ENCODE measurements at regions not wholly inside any gene's neighbourhood (a gene's known extent, or its start where the extent isn't known, plus 50 kb on each side); places are given as distances from the start of the nearest gene placed in this dataset.

DNA sequence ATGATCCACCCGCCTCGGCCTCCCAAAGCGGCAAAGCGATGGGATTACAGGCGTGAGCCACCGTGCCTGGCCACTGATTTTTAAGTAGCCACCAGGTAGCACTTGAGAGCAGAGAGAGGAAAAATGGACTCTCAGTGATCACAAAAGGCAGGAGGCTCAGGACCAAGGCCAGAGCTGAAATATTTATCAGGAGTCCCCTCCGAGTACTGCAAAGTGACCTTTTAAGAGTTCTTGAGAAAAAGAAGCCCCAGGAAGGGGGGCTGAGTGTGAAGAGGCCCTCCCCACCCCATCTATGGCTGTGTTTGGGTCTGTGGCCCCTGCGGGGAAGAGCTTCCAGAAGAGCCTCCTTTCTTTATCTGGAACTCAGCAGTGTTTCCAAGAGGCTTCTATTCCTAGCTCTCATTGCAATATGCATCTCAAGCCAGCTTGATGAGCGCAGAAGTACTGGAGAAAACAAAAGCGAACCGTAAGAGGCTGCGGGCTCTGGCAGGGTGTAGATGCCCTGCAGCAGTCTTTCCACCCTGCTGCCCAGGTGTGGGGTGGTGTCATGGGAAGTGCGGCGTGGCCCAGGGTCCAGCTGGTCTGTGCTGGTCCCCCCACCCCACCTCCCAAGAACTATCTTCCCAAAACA is 75.5 kb upstream of the CDK20 start:
- TF ChIP-seq, protein P1, sequence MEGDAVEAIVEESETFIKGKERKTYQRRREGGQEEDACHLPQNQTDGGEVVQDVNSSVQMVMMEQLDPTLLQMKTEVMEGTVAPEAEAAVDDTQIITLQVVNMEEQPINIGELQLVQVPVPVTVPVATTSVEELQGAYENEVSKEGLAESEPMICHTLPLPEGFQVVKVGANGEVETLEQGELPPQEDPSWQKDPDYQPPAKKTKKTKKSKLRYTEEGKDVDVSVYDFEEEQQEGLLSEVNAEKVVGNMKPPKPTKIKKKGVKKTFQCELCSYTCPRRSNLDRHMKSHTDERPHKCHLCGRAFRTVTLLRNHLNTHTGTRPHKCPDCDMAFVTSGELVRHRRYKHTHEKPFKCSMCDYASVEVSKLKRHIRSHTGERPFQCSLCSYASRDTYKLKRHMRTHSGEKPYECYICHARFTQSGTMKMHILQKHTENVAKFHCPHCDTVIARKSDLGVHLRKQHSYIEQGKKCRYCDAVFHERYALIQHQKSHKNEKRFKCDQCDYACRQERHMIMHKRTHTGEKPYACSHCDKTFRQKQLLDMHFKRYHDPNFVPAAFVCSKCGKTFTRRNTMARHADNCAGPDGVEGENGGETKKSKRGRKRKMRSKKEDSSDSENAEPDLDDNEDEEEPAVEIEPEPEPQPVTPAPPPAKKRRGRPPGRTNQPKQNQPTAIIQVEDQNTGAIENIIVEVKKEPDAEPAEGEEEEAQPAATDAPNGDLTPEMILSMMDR (IDR thresholded peaks at IDR 0.05), result no peak
- DNase-seq, result no peak
- Mint-ChIP-seq H3K27ac (no peak overlapping the region), H3K9me3 (peaks cover 16% of the 10 kb centered on the region; the same call in 1 of the 2 replicates), H3K4me3 (peak overlapping the region; percentile 75), H3K27me3 (ENCODE audit: insufficient read depth) (peaks cover 9% of the 10 kb centered on the region; the same call in 1 of the 2 replicates), H3K4me1 (ENCODE audit: low read depth) (no peaks in the 10 kb centered on the region), H3K36me3 (ENCODE audit: low read depth) (0 out of 2 replicates have a peak, but pooled peaks cover 3% of the 10 kb centered on the region)

DNA sequence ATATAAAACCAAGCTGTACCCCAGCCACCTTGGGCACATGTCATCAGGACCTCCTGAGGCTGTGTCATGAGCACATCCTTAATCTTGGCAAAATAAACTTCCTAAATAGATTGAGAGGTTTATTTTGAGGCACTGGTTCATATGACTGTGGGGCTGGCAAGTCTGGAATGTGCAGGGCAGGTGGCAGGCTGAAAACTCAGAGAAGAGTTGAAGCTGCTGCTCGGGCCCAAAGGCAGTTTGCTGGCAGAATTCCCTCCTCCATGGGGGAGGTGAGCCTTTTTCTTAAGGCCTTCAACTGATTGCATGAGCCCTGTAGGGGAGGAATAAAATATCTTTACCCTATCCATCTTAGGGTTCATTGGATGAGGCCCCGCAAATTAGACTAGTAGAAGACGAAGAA is 72.2 kb upstream of the CDK20 start:
- H3K27me3 Mint-ChIP-seq (ENCODE audit: insufficient read depth), result peaks cover 4% of the 10 kb centered on the region; the same call in 1 of the 2 replicates
- no peak overlapping the region for H3K4me3 Mint-ChIP-seq
- no peak overlapping the region for H3K27ac Mint-ChIP-seq
- peaks cover 9% of the 10 kb centered on the region; the same call in 1 of the 2 replicates for H3K36me3 Mint-ChIP-seq (ENCODE audit: low read depth)
- TF ChIP-seq, protein P1 (IDR thresholded peaks at IDR 0.05), result no peak
- peaks cover 27% of the 10 kb centered on the region for H3K9me3 Mint-ChIP-seq
- H3K4me1 Mint-ChIP-seq (ENCODE audit: low read depth), result no peaks in the 10 kb centered on the region
- DNase-seq, result no peak

DNA sequence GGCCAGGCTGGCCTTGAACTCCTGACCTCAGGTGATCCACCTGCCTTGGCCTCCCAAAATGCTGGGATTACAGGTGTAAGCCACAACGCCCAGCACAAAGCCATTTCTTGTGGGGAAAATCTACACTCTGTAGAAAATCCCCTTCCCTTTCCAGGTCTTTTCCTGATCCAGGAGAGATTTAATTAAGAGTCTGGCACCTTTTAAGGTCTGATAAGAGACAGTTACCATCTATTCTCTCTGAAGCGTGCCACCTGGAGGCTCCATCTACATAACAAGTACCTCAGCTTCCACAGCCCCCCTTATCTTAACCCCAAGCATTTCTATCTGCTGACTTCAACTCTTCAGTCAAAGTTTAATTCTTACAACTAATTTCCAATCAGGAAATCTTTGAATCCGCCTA is 71.4 kb upstream of the CDK20 start:
- no peaks in the 10 kb centered on the region; the same call in 1 of the 2 replicates for H3K27me3 Mint-ChIP-seq (ENCODE audit: insufficient read depth)
- peaks cover 27% of the 10 kb centered on the region for H3K9me3 Mint-ChIP-seq
- peaks cover 9% of the 10 kb centered on the region; the same call in 1 of the 2 replicates for H3K36me3 Mint-ChIP-seq (ENCODE audit: low read depth)
- no peak overlapping the region for H3K27ac Mint-ChIP-seq
- H3K4me1 Mint-ChIP-seq (ENCODE audit: low read depth), result no peaks in the 10 kb centered on the region
- TF ChIP-seq, protein P1 (IDR thresholded peaks at IDR 0.05), result no peak
- DNase-seq, result no peak
- H3K4me3 Mint-ChIP-seq, result no peak overlapping the region

DNA sequence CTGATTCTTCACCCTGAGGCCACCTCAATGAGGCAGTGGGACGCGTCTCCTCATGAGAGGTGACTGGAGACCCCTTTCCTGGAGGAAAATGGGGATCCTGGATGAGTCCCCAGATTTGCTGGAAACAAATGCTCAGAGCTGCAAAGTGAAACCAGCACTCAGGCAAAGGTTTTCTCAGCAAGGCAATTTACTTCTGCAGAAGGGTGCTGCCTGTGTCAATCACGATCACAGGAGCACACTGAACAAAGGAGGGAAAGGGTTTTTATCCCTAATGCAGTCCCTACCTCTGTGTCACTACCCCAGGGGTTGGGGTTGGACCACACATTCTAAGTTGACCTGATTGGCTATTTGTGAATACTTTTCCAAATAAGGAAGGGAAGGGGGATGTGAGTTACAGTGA is 69.9 kb upstream of the CDK20 start:
- no peak overlapping the region for H3K4me3 Mint-ChIP-seq
- H3K27ac Mint-ChIP-seq, result no peak overlapping the region
- TF ChIP-seq, protein P1 (IDR thresholded peaks at IDR 0.05), result no peak
- H3K36me3 Mint-ChIP-seq (ENCODE audit: low read depth), result peaks cover 9% of the 10 kb centered on the region; the same call in 1 of the 2 replicates
- no peaks in the 10 kb centered on the region; the same call in 1 of the 2 replicates for H3K27me3 Mint-ChIP-seq (ENCODE audit: insufficient read depth)
- peaks cover 27% of the 10 kb centered on the region for H3K9me3 Mint-ChIP-seq
- no peaks in the 10 kb centered on the region for H3K4me1 Mint-ChIP-seq (ENCODE audit: low read depth)
- no peak for DNase-seq

DNA sequence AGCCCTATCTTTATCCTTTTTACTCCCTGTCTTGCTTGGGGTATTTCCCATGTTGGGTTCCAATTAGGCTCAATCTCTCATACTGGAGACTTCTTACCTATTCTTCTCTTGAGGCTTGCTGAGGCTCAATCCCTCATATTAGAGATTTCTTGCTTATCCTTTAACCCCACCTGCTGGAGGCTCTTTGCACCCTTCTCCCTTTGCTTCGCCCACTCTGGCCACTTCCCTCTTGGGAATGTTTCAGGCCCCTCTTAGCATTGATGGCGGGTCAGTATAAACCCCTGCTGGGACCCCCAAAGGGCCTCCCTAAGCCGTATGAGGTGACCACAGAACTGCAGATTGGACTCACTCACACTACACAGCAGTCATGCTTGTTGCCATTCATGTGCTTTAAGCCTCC is 69.3 kb upstream of the CDK20 start:
- TF ChIP-seq, protein P1 (IDR thresholded peaks at IDR 0.05), result no peak
- H3K27me3 Mint-ChIP-seq (ENCODE audit: insufficient read depth), result no peaks in the 10 kb centered on the region; the same call in 1 of the 2 replicates
- peaks cover 29% of the 10 kb centered on the region for H3K9me3 Mint-ChIP-seq
- no peak overlapping the region for H3K27ac Mint-ChIP-seq
- H3K36me3 Mint-ChIP-seq (ENCODE audit: low read depth), result peaks cover 9% of the 10 kb centered on the region; the same call in 1 of the 2 replicates
- H3K4me3 Mint-ChIP-seq, result no peak overlapping the region
- DNase-seq, result no peak
- H3K4me1 Mint-ChIP-seq (ENCODE audit: low read depth), result no peaks in the 10 kb centered on the region
